ENCODE measurements at regions not wholly inside any gene's neighbourhood (a gene's known extent, or its start where the extent isn't known, plus 50 kb on each side); places are given as distances from the start of the nearest gene placed in this dataset.

- FAIRE-seq (no peak), DNase-seq (ENCODE audit: low spot score) (no peak), ATAC-seq (no peak)
- POLR2A ChIA-PET: no interaction called here
- intact Hi-C loops (cut with micrococcal nuclease; ENCODE audit: unreplicated experiment): no loop called here
- Histone ChIP-seq H3K9me3 (ENCODE audit: low read length) (peaks cover 6% of the 10 kb centered on the region; the same call in 1 of the 2 replicates), H3K79me2 (ENCODE audit: insufficient read depth, low read length) (no peaks in the 10 kb centered on the region), H3K9ac (ENCODE audit: insufficient read depth, low read depth, low read length) (no peak overlapping the region), H3K4me3 (replicated peaks in 1 of 3; ENCODE audit: insufficient read depth in 1 of 3, low read depth in 2 of 3, low read length in 3 of 3) (no peak overlapping the region), H3K36me3 (replicated peaks in 1 of 2; ENCODE audit: control insufficient read depth in 1 of 2, insufficient read depth in 2 of 2, low read length in 2 of 2) (no peaks in the 10 kb centered on the region), H2AFZ (ENCODE audit: low read length) (no peak overlapping the region), H3K27ac (ENCODE audit: extremely low read length, insufficient read depth, low read length) (no peak overlapping the region), H3K4me1 (ENCODE audit: insufficient read depth, low read length) (no peaks in the 10 kb centered on the region), H3K4me2 (ENCODE audit: low read depth, low read length) (no peak overlapping the region), H4K20me1 (ENCODE audit: insufficient read depth, low read length) (no peaks in the 10 kb centered on the region), H3K27me3 (ENCODE audit: control insufficient read depth in 1 of 2, insufficient read depth in 2 of 2, low read length in 2 of 2) (no peaks in the 10 kb centered on the region)
- 0% methylated on average over 1 of the region's 1 CpG for whole genome bisulfite sequencing (ENCODE audit: low lambda C conversion rate)
- in situ Hi-C loops (cut with HindIII; ENCODE audit: extremely low pct_ligation_motif_present, low pct_unique_long_range_greater_than_20kb): no loop called here
- BruUV-seq (replicated peaks): no TSS peak
- TF ChIP-seq SNAPC4 (CRISPR knock-in tag; IDR thresholded peaks at IDR 0.05) (no peak), SKI (IDR thresholded peaks at IDR 0.05; ENCODE audit: partially characterized antibody) (no peak), SMARCE1 (IDR thresholded peaks at IDR 0.05; ENCODE audit: borderline replicate concordance) (no peak), ZNF333 (CRISPR knock-in tag; IDR thresholded peaks at IDR 0.05; ENCODE audit: borderline replicate concordance) (no peak), CBX1 (IDR thresholded peaks at IDR 0.05; ENCODE audit: low read depth) (no peak), ZNF816 (CRISPR knock-in tag; IDR thresholded peaks at IDR 0.05; ENCODE audit: borderline replicate concordance) (no peak), IRF2 (CRISPR knock-in tag; IDR thresholded peaks at IDR 0.05) (no peak), ZNF230 (CRISPR knock-in tag; IDR thresholded peaks at IDR 0.05) (no peak), ZNF496 (CRISPR knock-in tag; IDR thresholded peaks at IDR 0.05; ENCODE audit: insufficient replicate concordance) (no peak), KLF9 (CRISPR knock-in tag; IDR thresholded peaks at IDR 0.05; ENCODE audit: low read depth) (no peak), ZNF768 (CRISPR knock-in tag; IDR thresholded peaks at IDR 0.05) (no peak), KAT2B (IDR thresholded peaks at IDR 0.05; ENCODE audit: borderline replicate concordance, low read depth, low read length) (no peak), SAP130 (CRISPR knock-in tag; IDR thresholded peaks at IDR 0.05; ENCODE audit: low read depth) (no peak), ZNF782 (CRISPR knock-in tag; IDR thresholded peaks at IDR 0.05; ENCODE audit: borderline replicate concordance) (no peak), CHD2 (IDR thresholded peaks at IDR 0.05; ENCODE audit: low read depth, low read length) (no peak)
- CTCF ChIA-PET (ENCODE audit: low intra/inter-chr PET ratio, low total read pairs): no interaction called here
Measured at GRCh38 chr2:40028792-40029488, 249.9 kb upstream of the THUMPD2 start.

Measured in HepG2 (cell line).